Keratinocyte (primary cell): ENCODE measurements at regions not wholly inside any gene's neighbourhood (a gene's known extent, or its start where the extent isn't known, plus 50 kb on each side); places are given as distances from the start of the nearest gene placed in this dataset.
"Not testable (repeated sequence)": the region's sequence is repeated elsewhere in the genome, so short reads cannot be mapped to it uniquely, and the experiment has no call there.

ENCODE experiments used
- DNase-seq: peaks from one replicate; pipeline ENCODE4 v3.0.0-alpha.2; 2011; ENCODE audit warnings: low read depth, missing footprints, low spot score
- FAIRE-seq: peaks from 2 replicates; lab custom pipeline; 2011; peaks lifted over from hg19 to GRCh38; lab: Jason Lieb, UNC
- H2AFZ ChIP-seq: 2 replicates; pipeline ENCODE4 v1.6.0; 2012; ENCODE audit warnings: low read length, control low read depth, inconsistent platforms; ENCODE audit not compliant: control insufficient read depth
- H3K27ac ChIP-seq: 2 replicates; pipeline ENCODE4 v1.5.1; 2011; ENCODE audit warnings: low read length; ENCODE audit not compliant: control insufficient read depth, insufficient read depth
- H3K27me3 ChIP-seq: 3 replicates; pipeline ENCODE4 v1.6.0; 2011; ENCODE audit warnings: low read length; ENCODE audit not compliant: control insufficient read depth, insufficient read depth; ENCODE audit errors: extremely low read depth
- H3K36me3 ChIP-seq, 2 experiments: 2 replicates in 1 of 2; 3 replicates in 1 of 2; pipeline ENCODE4 v1.5.1; 2011; ENCODE audit warnings: low read length in 2 of 2, mild to moderate bottlenecking in 1 of 2; ENCODE audit not compliant: control insufficient read depth in 2 of 2, insufficient read depth in 2 of 2; ENCODE audit errors: extremely low read depth in 1 of 2
- H3K4me1 ChIP-seq: 3 replicates; pipeline ENCODE4 v1.5.1; 2011; ENCODE audit warnings: low read length; ENCODE audit not compliant: control insufficient read depth, insufficient read depth; ENCODE audit errors: extremely low read depth
- H3K4me2 ChIP-seq: 3 replicates; pipeline ENCODE4 v1.6.0; 2011; ENCODE audit warnings: low read depth, low read length; ENCODE audit not compliant: control insufficient read depth, insufficient read depth; ENCODE audit errors: extremely low read depth
- H3K4me3 ChIP-seq, 3 experiments: fragments of 200-600 bp in 1 of 3; sonication (generic) in 1 of 3; 2 replicates in 2 of 3; 3 replicates in 1 of 3; pipeline ENCODE4 v1.5.1; 2011 to 2016; ENCODE audit warnings: low read length in 3 of 3, mild to moderate bottlenecking in 3 of 3, control low read depth in 2 of 3, inconsistent platforms in 1 of 3, low read depth in 1 of 3, mixed read lengths in 1 of 3, mixed run types in 1 of 3, moderate library complexity in 1 of 3; ENCODE audit not compliant: control insufficient read depth in 2 of 3, insufficient read depth in 2 of 3; ENCODE audit errors: extremely low read depth in 1 of 3
- H3K79me2 ChIP-seq: 2 replicates; pipeline ENCODE4 v1.6.0; 2012; ENCODE audit warnings: low read length; ENCODE audit not compliant: control insufficient read depth, insufficient read depth
- H3K9ac ChIP-seq: 3 replicates; pipeline ENCODE4 v1.6.0; 2011; ENCODE audit warnings: low read length; ENCODE audit not compliant: control insufficient read depth, insufficient read depth; ENCODE audit errors: extremely low read depth
- H3K9me1 ChIP-seq: 3 replicates; pipeline ENCODE4 v1.6.0; 2011; ENCODE audit warnings: low read length; ENCODE audit not compliant: control insufficient read depth, insufficient read depth; ENCODE audit errors: extremely low read depth
- H3K9me3 ChIP-seq: 2 replicates; pipeline ENCODE4 v1.5.1; 2012; ENCODE audit warnings: low read depth, low read length; ENCODE audit not compliant: control insufficient read depth
- H4K20me1 ChIP-seq: 3 replicates; pipeline ENCODE4 v1.6.0; 2011; ENCODE audit warnings: low read length; ENCODE audit not compliant: control insufficient read depth, insufficient read depth; ENCODE audit errors: extremely low read depth
- CTCF ChIP-seq, 3 experiments: IDR thresholded peaks in 1 of 3; conservative IDR thresholded peaks in 1 of 3; optimal IDR thresholded peaks in 1 of 3; 2 replicates in 2 of 3; 3 replicates in 1 of 3; pipeline versions ENCODE3 to v1.5.1; 2011; ENCODE audit warnings: low read length in 3 of 3, mild to moderate bottlenecking in 3 of 3, moderate library complexity in 2 of 3, control low read depth in 1 of 3, inconsistent platforms in 1 of 3; ENCODE audit not compliant: insufficient read depth in 2 of 3; ENCODE audit errors: extremely low read depth in 1 of 3
- EZH2 ChIP-seq: IDR thresholded peaks from one replicate; pipeline ENCODE4 v1.6.1; 2012; ENCODE audit warnings: inconsistent platforms, mild to moderate bottlenecking, low read length, moderate library complexity
- dilution Hi-C: fragments of 300-500 bp; cut with MboI; formaldehyde crosslinking; loops from one replicate; pipeline ENCODE4 v1.7.0; 2020; ENCODE audit warnings: low sequenced_read_pairs; ENCODE audit not compliant: extremely low pct_ligation_motif_present

DNA sequence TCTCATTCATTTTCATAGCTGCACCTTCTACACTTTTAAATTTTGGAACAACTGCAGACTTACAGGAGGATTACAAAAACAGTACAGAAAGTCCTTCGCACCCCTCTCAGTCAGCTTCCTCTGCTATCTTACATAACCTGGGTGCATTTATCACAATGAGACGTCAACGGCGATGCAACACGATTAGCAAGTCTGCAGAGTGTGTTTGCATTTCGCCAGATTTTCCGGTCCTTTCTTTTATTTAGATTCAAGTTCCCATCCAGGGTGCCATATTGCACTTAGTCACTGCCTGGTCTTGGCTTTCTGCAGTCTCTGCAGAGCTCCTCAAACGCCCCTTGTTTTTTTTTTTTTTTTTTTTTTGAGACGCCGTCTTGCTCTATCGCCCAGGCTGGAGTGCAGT is 85.9 kb downstream of the ASMT start:
- dilution Hi-C loops: no loop called here
- FAIRE-seq (no peak), DNase-seq (no peak)
- H3K9me3 ChIP-seq: peaks cover 5% of the 10 kb centered on the region
- no peaks in the 10 kb centered on the region for H3K27me3 ChIP-seq
- H3K79me2 ChIP-seq: no peaks in the 10 kb centered on the region
- H3K4me1 ChIP-seq: no peaks in the 10 kb centered on the region
- no peak for TF ChIP-seq CTCF (optimal IDR thresholded peaks at IDR 0.05 in 1 of 3, IDR thresholded peaks at IDR 0.05 in 1 of 3, conservative IDR thresholded peaks at IDR 0.05 in 1 of 3; ENCODE audit: extremely low read depth in 1 of 3, insufficient read depth in 2 of 3, low read length in 3 of 3)
- no peak for TF ChIP-seq EZH2
- no peaks in the 10 kb centered on the region for H3K9me1 ChIP-seq
- no peaks in the 10 kb centered on the region for H4K20me1 ChIP-seq
- no peak overlapping the region for H3K9ac ChIP-seq
- no peak overlapping the region for H2AFZ ChIP-seq
- H3K4me2 ChIP-seq: no peak overlapping the region
- H3K27ac ChIP-seq: no peak overlapping the region
- no peaks in the 10 kb centered on the region for H3K36me3 ChIP-seq
- no peak overlapping the region for H3K4me3 ChIP-seq

GRCh38 chrX:1701396-1701901 is 86.6 kb downstream of the ASMT start:
- H3K4me3 ChIP-seq, H3K27ac ChIP-seq, H3K27me3 ChIP-seq, H3K4me1 ChIP-seq, H2AFZ ChIP-seq, H4K20me1 ChIP-seq, H3K9me1 ChIP-seq, dilution Hi-C loops, DNase-seq, H3K36me3 ChIP-seq, H3K79me2 ChIP-seq, FAIRE-seq, H3K9me3 ChIP-seq, H3K4me2 ChIP-seq, H3K9ac ChIP-seq: not testable (repeated sequence)

DNA sequence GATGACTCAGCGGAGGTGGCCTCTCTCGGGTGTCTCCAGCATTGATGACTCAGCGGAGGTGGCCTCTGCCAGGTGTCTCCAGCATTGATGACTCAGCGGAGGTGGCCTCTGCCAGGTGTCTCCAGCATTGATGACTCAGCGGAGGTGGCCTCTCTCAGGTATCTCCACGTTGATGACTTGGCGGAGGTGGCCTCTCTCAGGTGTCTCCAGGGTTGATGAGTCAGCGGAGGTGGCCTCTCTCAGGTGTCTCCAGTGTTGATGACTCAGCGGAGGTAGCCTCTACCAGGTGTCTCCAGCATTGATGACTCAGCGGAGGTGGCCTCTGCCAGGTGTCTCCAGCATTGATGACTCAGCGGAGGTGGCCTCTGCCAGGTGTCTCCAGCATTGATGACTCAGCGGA is 87.3 kb downstream of the ASMT start:
- not testable (repeated sequence) for FAIRE-seq

DNA sequence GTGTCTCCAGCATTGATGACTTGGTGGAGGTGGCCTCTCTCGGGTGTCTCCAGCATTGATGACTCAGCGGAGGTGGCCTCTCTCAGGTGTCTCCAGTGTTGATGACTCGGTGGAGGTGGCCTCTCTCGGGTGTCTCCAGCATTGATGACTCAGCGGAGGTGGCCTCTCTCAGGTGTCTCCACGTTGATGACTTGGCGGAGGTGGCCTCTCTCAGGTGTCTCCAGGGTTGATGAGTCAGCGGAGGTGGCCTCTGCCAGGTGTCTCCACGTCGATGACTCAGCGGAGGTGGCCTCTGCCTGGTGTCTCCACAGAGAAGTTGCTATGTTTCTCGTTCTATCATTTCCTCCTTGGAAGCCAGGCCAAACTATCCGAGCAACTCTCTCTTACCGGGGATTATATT is 87.7 kb downstream of the ASMT start:
- H3K9ac ChIP-seq, H4K20me1 ChIP-seq, H3K4me3 ChIP-seq, FAIRE-seq, H3K4me2 ChIP-seq, DNase-seq, H3K27ac ChIP-seq, H3K79me2 ChIP-seq, H3K9me1 ChIP-seq, H3K36me3 ChIP-seq, H3K4me1 ChIP-seq, dilution Hi-C loops, H3K27me3 ChIP-seq, H3K9me3 ChIP-seq, H2AFZ ChIP-seq: not testable (repeated sequence)

More for the DNA sequence above, 87.3 kb downstream of the ASMT start:
- H3K4me2 ChIP-seq, dilution Hi-C loops, H4K20me1 ChIP-seq, H3K9ac ChIP-seq, H2AFZ ChIP-seq, H3K9me3 ChIP-seq, H3K27ac ChIP-seq, H3K36me3 ChIP-seq, H3K4me3 ChIP-seq, H3K79me2 ChIP-seq, H3K4me1 ChIP-seq, H3K27me3 ChIP-seq, H3K9me1 ChIP-seq, DNase-seq: not testable (repeated sequence)
